Trophoblast cell (in vitro differentiated cells and primary cell): ENCODE measurements at regions not wholly inside any gene's neighbourhood (a gene's known extent, or its start where the extent isn't known, plus 50 kb on each side); places are given as distances from the start of the nearest gene placed in this dataset.

ENCODE experiments used
- DNase-seq, 2 donors: peaks; one replicate each; pipeline ENCODE4 v3.0.0-alpha.2; 2016
- H2AFZ ChIP-seq: 2 replicates; pipeline ENCODE4 v1.6.1; 2013; ENCODE audit warnings: low read length, moderate library complexity, mild to moderate bottlenecking; ENCODE audit not compliant: insufficient read depth, poor library complexity
- H2AK5ac ChIP-seq: 2 replicates; pipeline ENCODE4 v1.6.1; 2013; ENCODE audit warnings: mild to moderate bottlenecking, low read length
- H2BK120ac ChIP-seq: 2 replicates; pipeline ENCODE4 v1.6.1; 2013; ENCODE audit warnings: low read length, mild to moderate bottlenecking, moderate library complexity; ENCODE audit not compliant: insufficient read depth, poor library complexity
- H2BK12ac ChIP-seq: 2 replicates; pipeline ENCODE4 v1.6.1; 2013; ENCODE audit warnings: mild to moderate bottlenecking, low read length, moderate library complexity
- H2BK5ac ChIP-seq: 2 replicates; pipeline ENCODE4 v1.6.1; 2013; ENCODE audit warnings: low read length, low read depth, moderate library complexity, mild to moderate bottlenecking; ENCODE audit not compliant: poor library complexity
- H3K14ac ChIP-seq: 2 replicates; pipeline ENCODE4 v1.6.1; 2013; ENCODE audit warnings: mild to moderate bottlenecking, low read length
- H3K18ac ChIP-seq: 2 replicates; pipeline ENCODE4 v1.6.1; 2013; ENCODE audit warnings: mild to moderate bottlenecking, low read length
- H3K23ac ChIP-seq: 2 replicates; pipeline ENCODE4 v1.6.1; 2013; ENCODE audit warnings: low read length
- H3K27ac ChIP-seq: 2 replicates; pipeline ENCODE4 v1.5.1; 2013; ENCODE audit warnings: low read depth, mild to moderate bottlenecking, inconsistent platforms, low read length, moderate library complexity
- H3K27me3 ChIP-seq: 2 replicates; pipeline ENCODE4 v1.6.1; 2013; ENCODE audit warnings: inconsistent platforms, mild to moderate bottlenecking, low read length, moderate library complexity; ENCODE audit not compliant: insufficient read depth
- H3K36me3 ChIP-seq, 2 experiments: 1 replicate in 1 of 2; 2 replicates in 1 of 2; pipeline ENCODE4 v1.6.1; 2013; ENCODE audit warnings: low read length in 2 of 2, mild to moderate bottlenecking in 2 of 2, moderate library complexity in 1 of 2; ENCODE audit not compliant: insufficient read depth in 2 of 2, control insufficient read depth in 1 of 2
- H3K4ac ChIP-seq: 2 replicates; pipeline ENCODE4 v1.6.1; 2013; ENCODE audit warnings: low read depth, mild to moderate bottlenecking, low read length, moderate library complexity
- H3K4me1 ChIP-seq, 2 experiments: 1 replicate in 1 of 2; 2 replicates in 1 of 2; pipeline ENCODE4 v1.6.1; 2013; ENCODE audit warnings: low read length in 2 of 2, mild to moderate bottlenecking in 2 of 2, moderate library complexity in 1 of 2; ENCODE audit not compliant: insufficient read depth in 2 of 2, control insufficient read depth in 1 of 2
- H3K4me2 ChIP-seq: 2 replicates; pipeline ENCODE4 v1.6.1; 2013; ENCODE audit warnings: inconsistent platforms, mild to moderate bottlenecking, low read length, moderate library complexity
- H3K4me3 ChIP-seq: 2 replicates; pipeline ENCODE4 v1.5.1; 2013; ENCODE audit warnings: mild to moderate bottlenecking, low read depth, low read length, inconsistent platforms
- H3K79me1 ChIP-seq: one replicate; pipeline ENCODE4 v1.6.1; 2013; ENCODE audit warnings: low read length
- H3K79me2 ChIP-seq: 2 replicates; pipeline ENCODE4 v1.6.1; 2013; ENCODE audit warnings: low read length, mild to moderate bottlenecking; ENCODE audit not compliant: control insufficient read depth, insufficient read depth, poor library complexity
- H3K9ac ChIP-seq: 2 replicates; pipeline ENCODE4 v1.6.1; 2013; ENCODE audit warnings: mild to moderate bottlenecking, low read length
- H3K9me3 ChIP-seq: 2 replicates; pipeline ENCODE4 v1.6.1; 2013; ENCODE audit warnings: low read depth, mild to moderate bottlenecking, control low read depth, inconsistent platforms, low read length; ENCODE audit not compliant: insufficient read depth
- H4K12ac ChIP-seq: 2 replicates; pipeline ENCODE4 v1.6.1; 2013; ENCODE audit warnings: low read depth, mild to moderate bottlenecking, low read length, moderate library complexity
- H4K8ac ChIP-seq: 2 replicates; pipeline ENCODE4 v1.6.1; 2013; ENCODE audit warnings: low read depth, mild to moderate bottlenecking, low read length, moderate library complexity
- H4K91ac ChIP-seq: one replicate; pipeline ENCODE4 v1.6.1; 2013; ENCODE audit warnings: low read depth, mild to moderate bottlenecking, low read length, moderate library complexity
- WGBS: extraction: QIAGEN DNeasy Blood & Tissue Kit; methylation state at CpG from one replicate; pipeline ENCODE4 v1.1.7; 2013; ENCODE audit warnings: missing lambda C conversion rate; ENCODE audit not compliant: insufficient read length, insufficient coverage; ENCODE audit errors: extremely low coverage; 5-methylcytosine and 5-hydroxymethylcytosine counted together

- no peak overlapping the region for H2BK5ac ChIP-seq
- H3K4me3 ChIP-seq: no peak overlapping the region
- no peak overlapping the region for H3K27ac ChIP-seq
- H3K23ac ChIP-seq: no peak overlapping the region
- H3K4me2 ChIP-seq: no peak overlapping the region
- no peak overlapping the region for H3K4ac ChIP-seq
- no peaks in the 10 kb centered on the region for H3K4me1 ChIP-seq
- no peak overlapping the region for H2BK12ac ChIP-seq
- H3K18ac ChIP-seq: no peak overlapping the region
- H2AK5ac ChIP-seq: no peak overlapping the region
- no peak for DNase-seq
- H3K79me2 ChIP-seq: no peaks in the 10 kb centered on the region
- no peaks in the 10 kb centered on the region for H3K79me1 ChIP-seq
- H3K27me3 ChIP-seq: no peaks in the 10 kb centered on the region
- H3K14ac ChIP-seq: no peak overlapping the region
- H2BK120ac ChIP-seq: no peak overlapping the region
- H3K9ac ChIP-seq: no peak overlapping the region
- no peaks in the 10 kb centered on the region for H3K9me3 ChIP-seq
- WGBS: no CpG with 5 or more reads among the region's 2 CpGs
- H2AFZ ChIP-seq: no peak overlapping the region
- H4K8ac ChIP-seq: no peak overlapping the region
- H4K91ac ChIP-seq: no peak overlapping the region
- H4K12ac ChIP-seq: no peak overlapping the region
- no peaks in the 10 kb centered on the region for H3K36me3 ChIP-seq
Observed at GRCh38 chr13:94906605-94907004, 194.3 kb upstream of the SOX21 start.

GRCh38 chr13:94902722-94903407 is 190.5 kb upstream of the SOX21 start:
- Histone ChIP-seq H2BK5ac (no peak overlapping the region), H3K9ac (no peak overlapping the region), H3K4me3 (no peak overlapping the region), H3K27ac (no peak overlapping the region), H3K4me2 (no peak overlapping the region), H3K79me1 (no peaks in the 10 kb centered on the region), H4K12ac (no peak overlapping the region), H3K4ac (no peak overlapping the region), H4K91ac (no peak overlapping the region), H2BK120ac (no peak overlapping the region), H4K8ac (no peak overlapping the region), H2BK12ac (no peak overlapping the region), H3K36me3 (no peaks in the 10 kb centered on the region), H3K79me2 (no peaks in the 10 kb centered on the region), H3K14ac (no peak overlapping the region), H2AFZ (no peak overlapping the region), H3K23ac (no peak overlapping the region), H2AK5ac (no peak overlapping the region), H3K18ac (no peak overlapping the region), H3K4me1 (no peaks in the 10 kb centered on the region), H3K27me3 (no peaks in the 10 kb centered on the region), H3K9me3 (no peaks in the 10 kb centered on the region)
- WGBS: no CpG with 5 or more reads among the region's 4 CpGs
- no peak for DNase-seq

GRCh38 chr13:94901070-94901469 is 188.7 kb upstream of the SOX21 start:
- peak in 1 of 2 donors; percentile 5 for DNase-seq
- Histone ChIP-seq H2BK5ac (no peak overlapping the region), H2BK12ac (no peak overlapping the region), H3K9me3 (no peaks in the 10 kb centered on the region), H3K27me3 (no peaks in the 10 kb centered on the region), H3K14ac (no peak overlapping the region), H3K4ac (no peak overlapping the region), H2AFZ (no peak overlapping the region), H4K12ac (no peak overlapping the region), H3K18ac (no peak overlapping the region), H4K91ac (no peak overlapping the region), H3K79me2 (no peaks in the 10 kb centered on the region), H3K23ac (no peak overlapping the region), H2BK120ac (no peak overlapping the region), H3K79me1 (no peaks in the 10 kb centered on the region), H3K27ac (no peak overlapping the region), H3K36me3 (no peaks in the 10 kb centered on the region), H3K4me2 (no peak overlapping the region), H2AK5ac (no peak overlapping the region), H3K4me1 (no peaks in the 10 kb centered on the region), H4K8ac (no peak overlapping the region), H3K9ac (no peak overlapping the region), H3K4me3 (no peak overlapping the region)
- no CpG with 5 or more reads among the region's 3 CpGs for WGBS

- Histone ChIP-seq H4K12ac (no peak overlapping the region), H3K9ac (no peak overlapping the region), H3K27ac (no peak overlapping the region), H4K8ac (no peak overlapping the region), H3K4me1 (no peaks in the 10 kb centered on the region), H2AFZ (no peak overlapping the region), H3K14ac (no peak overlapping the region), H3K79me1 (no peaks in the 10 kb centered on the region), H2BK120ac (no peak overlapping the region), H3K23ac (no peak overlapping the region), H3K79me2 (no peaks in the 10 kb centered on the region), H3K27me3 (no peaks in the 10 kb centered on the region), H3K4ac (no peak overlapping the region), H4K91ac (no peak overlapping the region), H2AK5ac (no peak overlapping the region), H2BK5ac (no peak overlapping the region), H3K9me3 (no peaks in the 10 kb centered on the region), H3K18ac (no peak overlapping the region), H2BK12ac (no peak overlapping the region), H3K4me3 (no peak overlapping the region), H3K4me2 (no peak overlapping the region), H3K36me3 (no peaks in the 10 kb centered on the region)
- WGBS: no CpG with 5 or more reads among the region's 5 CpGs
- DNase-seq: no peak
Observed at GRCh38 chr13:94896719-94897317, 184.5 kb upstream of the SOX21 start.
